CD4-positive, alpha-beta T cell treated with Interleukin-2 at 100 ng/mL for 4 hours (primary cell): ENCODE measurements at regions not wholly inside any gene's neighbourhood (a gene's known extent, or its start where the extent isn't known, plus 50 kb on each side); places are given as distances from the start of the nearest gene placed in this dataset.

Experiments used
- DNase-seq: peaks from one replicate; pipeline ENCODE4 v3.0.0-alpha.2; 2020; ENCODE audit warnings: low spot score

DNA sequence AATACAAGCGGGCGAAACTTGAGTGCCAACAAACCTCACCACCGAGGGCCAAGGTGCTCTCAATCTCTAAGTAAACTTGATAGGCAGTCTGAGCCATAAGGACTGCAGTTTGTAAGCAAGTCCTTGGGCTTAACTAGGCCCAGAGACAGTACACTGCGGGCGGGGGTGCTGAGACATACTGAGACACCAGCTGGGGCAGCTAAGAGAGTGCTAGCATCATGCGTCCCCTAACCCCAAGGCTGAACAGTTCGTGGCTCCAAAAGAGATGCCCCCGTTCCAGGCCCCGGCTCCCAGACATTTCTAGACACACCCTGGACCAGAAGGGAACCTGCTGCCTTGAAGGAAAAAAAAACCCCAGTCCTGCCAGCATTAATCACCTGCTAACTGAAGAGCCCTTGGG lies 126.8 kb upstream of the PRDX4 start:
- no peak for DNase-seq

DNA sequence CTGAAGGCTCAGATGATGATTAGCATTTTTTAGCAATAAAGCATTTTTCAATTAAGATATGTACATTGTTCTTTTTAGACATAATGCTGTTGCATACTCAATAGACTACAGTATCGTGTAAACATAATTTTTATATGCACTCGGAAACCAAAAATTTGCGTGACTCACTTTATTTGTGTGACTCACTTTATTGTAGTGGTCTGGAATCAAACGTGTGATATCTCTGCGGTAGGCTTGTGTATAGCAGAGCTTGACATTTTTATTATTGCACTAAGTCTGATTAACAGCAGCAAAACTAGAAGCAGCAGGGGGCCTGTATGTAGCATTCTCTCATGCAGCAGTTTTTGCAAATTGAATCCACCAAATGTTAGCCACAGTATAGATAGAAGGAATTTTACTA lies 119.1 kb upstream of the PRDX4 start:
- no peak for DNase-seq

DNA sequence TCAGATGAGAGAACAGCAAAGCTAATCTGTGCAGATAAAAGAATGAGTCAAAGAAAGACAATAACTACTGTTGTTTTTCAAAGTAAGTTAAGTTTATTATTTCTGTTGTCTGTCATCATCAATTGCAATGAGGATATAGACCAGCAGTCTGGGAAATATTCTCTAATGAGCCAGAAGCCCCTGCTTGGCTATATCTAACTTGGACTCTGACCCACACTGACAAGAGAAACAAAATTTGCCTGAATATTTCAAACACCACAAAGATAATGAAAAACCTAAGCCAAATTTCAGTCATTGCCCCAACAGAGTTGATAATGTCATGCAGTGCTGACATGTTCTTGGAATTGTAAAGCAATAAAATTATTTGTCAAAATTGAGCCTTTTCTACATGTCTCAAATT lies 115.0 kb upstream of the PRDX4 start:
- DNase-seq, result no peak

DNA sequence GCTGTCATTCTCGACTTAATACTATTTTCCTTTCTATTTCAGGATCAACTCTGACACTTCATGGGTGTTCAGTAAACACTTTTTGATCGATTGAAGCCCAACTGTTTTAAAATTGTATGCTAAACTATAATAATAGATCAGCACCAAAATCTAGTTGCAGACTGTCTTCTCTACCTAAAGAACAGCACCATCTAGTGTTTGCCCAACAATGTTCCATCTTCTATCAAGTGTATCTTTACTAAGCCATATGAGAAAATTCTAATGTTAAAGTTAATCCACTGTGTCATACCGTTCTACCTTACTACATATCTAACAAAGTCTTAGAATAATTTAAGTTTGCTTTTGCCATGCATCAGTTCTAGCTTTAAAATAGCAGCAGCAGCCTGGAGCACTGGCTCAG lies 113.0 kb upstream of the PRDX4 start:
- DNase-seq, result no peak

DNA sequence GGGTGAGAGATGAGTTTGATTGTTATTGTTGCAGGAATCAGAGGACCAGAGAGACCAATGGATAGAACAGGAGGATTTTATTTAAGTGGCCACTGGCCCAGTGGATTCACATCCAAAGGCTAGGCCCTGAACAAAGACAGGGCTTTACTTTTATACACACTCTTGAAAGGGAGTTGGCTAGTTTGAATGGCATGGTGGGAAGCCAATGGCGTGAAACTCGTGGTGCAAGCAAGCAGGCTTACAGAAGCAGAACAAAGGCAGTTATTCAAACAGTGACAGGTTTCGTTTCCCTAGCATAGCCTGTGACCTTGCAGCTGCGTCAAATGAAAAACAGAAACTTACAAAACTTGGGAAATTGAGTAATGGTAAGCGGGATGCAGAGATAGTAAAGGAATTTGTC lies 110.2 kb upstream of the PRDX4 start:
- DNase-seq, result no peak

DNA sequence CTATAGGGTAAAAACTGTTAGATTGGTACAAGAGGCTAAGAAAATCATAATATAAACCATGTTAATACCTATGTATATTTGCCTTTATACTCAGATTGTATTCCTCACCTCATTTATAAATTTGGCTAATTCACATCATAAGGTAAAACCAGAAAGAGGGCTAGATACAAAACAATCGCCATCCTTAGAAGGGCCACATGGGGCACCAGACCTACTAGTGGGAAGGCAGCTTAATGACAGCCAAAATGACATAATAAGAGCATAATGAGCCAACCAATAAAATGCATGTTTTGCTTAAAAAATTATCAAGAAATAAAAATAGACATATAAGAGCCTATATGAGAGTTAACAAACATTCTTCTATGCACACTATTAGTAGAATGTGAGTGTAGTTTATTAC lies 107.3 kb upstream of the PRDX4 start:
- no peak for DNase-seq

DNA sequence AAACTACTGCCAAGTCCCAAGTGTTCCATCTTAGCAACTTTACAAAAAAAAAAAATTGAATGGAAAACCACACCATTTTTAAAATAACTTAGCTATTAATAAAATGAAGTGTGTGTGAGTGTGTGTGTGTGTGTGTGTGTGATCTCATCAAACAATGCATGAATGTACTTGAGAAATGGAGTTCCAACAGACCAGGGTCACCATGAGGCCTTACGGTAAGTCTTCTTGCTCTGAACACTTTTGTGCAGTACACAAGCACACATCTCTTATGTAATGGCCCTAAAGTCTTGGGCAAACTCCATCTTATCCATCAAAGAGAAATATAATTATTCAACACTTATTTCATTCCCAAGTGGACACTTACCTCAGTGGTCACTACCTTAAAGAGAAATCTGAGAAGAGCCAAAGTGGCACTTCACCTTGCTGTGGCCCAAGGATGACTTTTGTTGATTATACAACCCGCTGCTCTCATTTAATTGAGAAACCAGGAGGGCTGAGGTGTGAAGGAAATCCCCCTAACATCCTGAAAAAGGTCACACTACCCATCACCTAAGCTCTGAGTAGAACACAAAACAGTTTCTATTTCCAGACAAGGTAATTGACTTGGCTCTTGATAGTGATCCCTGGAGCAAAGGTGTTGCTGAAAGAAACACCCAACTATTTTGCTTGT lies 96.5 kb upstream of the PRDX4 start:
- DNase-seq, result no peak

DNA sequence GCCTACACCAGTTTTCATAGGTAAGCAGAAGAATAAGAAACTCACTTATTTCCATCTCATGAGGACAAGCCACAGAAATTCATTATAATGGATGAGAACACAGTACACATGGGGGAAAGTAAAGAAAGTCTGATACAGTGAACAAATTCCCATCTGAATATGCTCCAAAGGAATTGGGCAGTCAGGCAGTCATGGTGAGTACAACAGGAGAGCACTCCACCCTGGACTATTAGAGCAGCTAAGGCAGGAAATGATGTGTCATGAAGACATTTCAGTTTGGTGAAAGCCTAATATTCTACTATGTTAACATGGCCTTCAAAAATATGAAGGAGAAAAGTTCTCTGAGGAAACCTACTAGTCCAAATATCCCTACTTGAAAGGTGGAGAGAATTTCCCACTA lies 92.0 kb upstream of the PRDX4 start:
- DNase-seq, result no peak

DNA sequence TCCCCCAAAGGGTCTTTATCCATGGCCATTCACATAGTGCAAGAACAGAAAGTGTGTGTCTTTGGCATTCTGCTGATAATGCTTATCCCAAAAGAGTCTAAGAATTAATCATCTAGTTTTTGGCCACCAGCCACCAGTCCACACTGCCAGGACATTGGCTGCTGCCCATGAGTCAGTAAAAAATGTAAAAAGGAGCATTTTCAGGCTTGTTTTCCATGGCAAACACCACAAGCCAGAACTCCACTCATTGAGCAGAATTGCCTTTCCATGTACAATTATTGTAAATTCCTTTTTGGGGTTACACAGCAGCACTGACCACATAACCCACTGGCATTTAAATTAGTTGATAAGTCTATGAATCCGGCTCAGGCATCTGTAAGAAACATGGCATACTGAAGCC lies 89.2 kb upstream of the PRDX4 start:
- no peak for DNase-seq

DNA sequence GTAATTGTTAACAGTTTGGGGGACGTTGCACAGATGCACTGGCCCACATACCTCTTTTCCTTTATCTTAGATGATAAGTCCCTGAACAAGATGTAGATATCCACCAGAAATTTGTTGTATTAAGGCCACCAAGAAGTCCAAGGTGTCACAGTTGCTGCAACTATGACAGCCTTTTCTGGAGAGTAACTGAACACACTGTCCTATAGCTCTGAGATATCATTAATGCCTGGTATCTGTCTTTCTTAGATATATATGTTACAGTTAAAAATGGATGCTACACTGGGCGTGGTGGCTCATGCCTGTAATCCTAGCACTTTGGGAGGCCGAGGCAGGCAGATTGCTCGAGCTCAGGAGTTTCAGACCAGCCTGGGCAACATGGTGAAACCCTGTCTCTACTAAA lies 77.8 kb upstream of the PRDX4 start:
- DNase-seq, result no peak

DNA sequence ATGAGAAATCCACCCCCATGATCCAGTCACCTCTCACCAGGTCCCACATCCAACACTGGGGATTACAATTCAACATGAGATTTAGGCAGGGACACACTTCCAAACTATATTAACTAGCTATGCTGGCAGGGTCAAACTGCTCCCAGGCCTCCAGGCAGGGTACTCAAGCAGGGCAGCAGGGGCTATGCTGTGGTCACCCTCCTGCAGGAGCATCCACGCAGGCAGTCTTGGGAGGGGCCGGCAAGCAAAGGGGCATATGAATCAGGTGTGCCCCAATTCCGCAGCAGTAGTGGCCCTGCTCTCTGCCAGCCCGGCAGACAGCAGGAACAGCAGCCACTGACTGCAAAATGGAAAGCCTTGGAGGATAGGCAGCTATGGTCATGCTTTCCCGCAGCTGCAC lies 74.6 kb upstream of the PRDX4 start:
- no peak for DNase-seq

DNA sequence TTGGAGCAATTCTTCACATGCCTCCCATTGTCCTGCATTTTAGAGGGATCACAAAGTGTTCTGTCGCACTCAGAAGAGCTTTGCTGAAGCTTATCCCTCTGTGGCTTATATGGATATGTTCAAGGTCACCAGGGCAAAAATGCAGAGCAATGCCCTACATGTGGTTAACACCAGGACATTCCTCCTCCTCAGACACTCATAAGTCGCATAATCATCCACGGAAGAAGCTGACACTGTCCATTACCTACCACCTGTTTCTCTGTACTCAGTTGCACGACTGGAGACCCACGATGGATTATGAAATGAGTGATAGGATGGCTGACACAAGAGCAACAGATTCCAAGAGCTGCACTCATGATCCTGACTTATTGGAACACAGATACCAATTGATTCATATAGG lies 68.7 kb upstream of the PRDX4 start:
- no peak for DNase-seq

DNA sequence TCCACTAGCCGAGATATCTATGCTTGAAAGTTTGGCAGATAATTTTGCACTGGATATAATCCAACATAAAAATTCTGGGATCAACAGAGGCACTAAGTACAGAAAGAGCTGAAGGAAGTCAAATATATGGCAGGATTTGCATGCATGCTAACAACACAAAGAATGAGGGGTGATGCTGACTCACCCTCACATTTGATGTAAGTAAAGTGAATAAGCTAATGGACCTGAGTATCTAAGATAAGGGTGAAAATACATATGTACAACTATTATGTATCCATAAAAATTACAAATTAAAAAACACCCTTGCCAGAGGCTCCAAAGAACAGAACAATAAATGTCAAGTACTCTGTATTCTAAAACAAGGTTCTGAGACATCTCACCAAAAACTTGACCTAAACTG lies 63.8 kb upstream of the PRDX4 start:
- DNase-seq, result no peak

DNA sequence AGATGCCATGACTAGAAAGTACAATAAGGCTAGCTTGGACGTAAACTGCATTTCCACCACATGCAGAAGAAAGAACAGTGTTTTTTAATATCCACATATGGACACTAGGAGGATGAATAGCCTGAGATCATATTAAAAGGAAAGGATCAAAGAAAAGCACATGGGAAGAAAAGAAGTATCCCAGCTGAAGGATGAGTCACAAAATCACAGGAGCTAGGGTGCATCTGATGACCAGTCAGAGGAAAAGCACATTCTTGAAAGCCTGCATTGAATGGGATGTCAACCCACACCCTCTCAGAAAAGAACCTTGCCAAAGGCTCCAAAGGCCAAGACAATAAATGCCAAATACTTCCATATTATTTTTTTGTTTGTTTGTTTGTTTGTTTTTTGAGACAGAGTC lies 56.8 kb upstream of the PRDX4 start:
- DNase-seq, result no peak

DNA sequence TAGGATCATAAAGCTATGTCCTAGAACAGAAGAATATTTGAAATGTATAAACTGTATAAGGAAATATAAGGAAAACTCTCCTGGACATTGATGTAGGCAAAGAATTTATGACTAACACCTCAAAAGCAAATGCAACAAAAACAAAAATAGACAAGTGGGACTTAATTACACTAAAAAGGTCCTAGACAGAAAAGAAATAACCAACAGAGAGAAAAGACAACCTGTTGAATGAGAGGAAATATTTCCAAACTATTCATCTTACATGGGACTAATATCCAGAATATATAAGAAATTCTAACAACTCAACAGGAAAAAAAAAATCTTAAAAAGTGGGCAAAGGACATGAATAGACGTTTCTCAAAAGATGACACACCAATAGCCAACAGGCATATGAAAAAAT lies 54.4 kb upstream of the PRDX4 start:
- DNase-seq, result no peak

DNA sequence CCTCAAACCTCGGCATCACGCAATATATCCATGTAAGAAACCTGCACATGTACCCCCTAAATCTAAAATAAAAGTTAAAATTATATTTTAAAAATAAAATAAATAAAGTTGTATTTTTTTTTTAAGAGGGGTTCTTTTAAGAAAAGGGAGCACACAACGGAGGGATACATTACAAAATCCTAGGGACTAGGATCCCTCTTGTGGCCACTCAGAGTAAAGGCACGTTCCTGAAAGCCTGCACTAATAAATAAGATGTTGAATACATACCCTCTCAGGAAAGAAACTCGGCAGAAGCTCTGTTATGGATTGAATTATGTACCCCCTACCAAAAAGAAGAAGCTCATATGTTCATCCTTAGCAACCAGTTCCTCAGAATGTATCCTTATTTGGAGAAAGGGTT lies 50.9 kb upstream of the PRDX4 start:
- peak; percentile 1 for DNase-seq
